ENCODE measurements at regions not wholly inside any gene's neighbourhood (a gene's known extent, or its start where the extent isn't known, plus 50 kb on each side); places are given as distances from the start of the nearest gene placed in this dataset.

- DNase-seq (no peak), ATAC-seq (ENCODE audit: low read depth) (no peak)
- Histone ChIP-seq H3K9me1 (ENCODE audit: insufficient read depth, low read length) (no peaks in the 10 kb centered on the region), H3K56ac (ENCODE audit: extremely low read depth, insufficient read depth, low read length) (no peak overlapping the region), H4K91ac (ENCODE audit: insufficient read depth, low read depth, low read length) (no peak overlapping the region), H3K9me3 (ENCODE audit: control insufficient read depth, insufficient read depth, low read length) (no peaks in the 10 kb centered on the region), H3K27me3 (ENCODE audit: control insufficient read depth, insufficient read depth, low read length) (peaks cover 12% of the 10 kb centered on the region), H3K4me3 (ENCODE audit: insufficient read depth, low read depth, low read length) (no peak overlapping the region), H4K5ac (ENCODE audit: low read depth, low read length) (no peak overlapping the region), H2AK5ac (ENCODE audit: low read depth, low read length) (no peak overlapping the region), H4K8ac (ENCODE audit: low read depth in 2 of 2, low read length in 2 of 2) (no peak overlapping the region), H3K14ac (replicated peaks; ENCODE audit: low read depth, low read length) (no peak overlapping the region), H3K4me2 (ENCODE audit: low read depth, low read length) (no peak overlapping the region), H3K4me1 (ENCODE audit: control insufficient read depth, insufficient read depth, low read length) (no peaks in the 10 kb centered on the region), H2BK15ac (ENCODE audit: low read depth, low read length) (no peak overlapping the region), H3K9ac (ENCODE audit: low read depth, low read length) (no peak overlapping the region), H2BK5ac (ENCODE audit: low read depth, low read length, poor library complexity, severe bottlenecking) (no peak overlapping the region), H3K36me3 (ENCODE audit: control insufficient read depth, insufficient read depth, low read length) (no peaks in the 10 kb centered on the region), H2BK20ac (ENCODE audit: low read depth, low read length) (no peak overlapping the region), H3K79me1 (ENCODE audit: low read depth in 1 of 2, low read length in 2 of 2) (no peaks in the 10 kb centered on the region), H3K23ac (ENCODE audit: low read depth, low read length) (no peak overlapping the region), H2AK9ac (replicated peaks; ENCODE audit: low read depth, low read length, poor library complexity) (no peak overlapping the region), H4K20me1 (ENCODE audit: insufficient read depth, low read length) (no peaks in the 10 kb centered on the region), H3K18ac (ENCODE audit: low read depth, low read length) (no peak overlapping the region), H3K4ac (ENCODE audit: low read depth, low read length) (no peak overlapping the region), H2AFZ (replicated peaks; ENCODE audit: low read length, poor library complexity) (no peak overlapping the region), H2BK120ac (ENCODE audit: low read depth, low read length) (no peak overlapping the region), H3K27ac (ENCODE audit: insufficient read depth, low read length) (no peak overlapping the region)
- no TSS peak for BruUV-seq (replicated peaks)
- ChIA-PET CTCF (no interaction called here), POLR2A (ENCODE audit: unreplicated experiment) (no interaction called here)
- intact Hi-C loops (cut with micrococcal nuclease), result no loop called here
- WGBS, 2 experiments (ENCODE audit: extremely low coverage in 2 of 2, insufficient read length in 1 of 2), result no CpG with 5 or more reads among the region's 2 CpGs
- in situ Hi-C loops (cut with MboI; ENCODE audit: low sequenced_read_pairs), result no loop called here
- no peak for TF ChIP-seq SMC3 (IDR thresholded peaks at IDR 0.05; ENCODE audit: low read depth, low read length)
- TF ChIP-seq RFX5 (IDR thresholded peaks at IDR 0.05; ENCODE audit: low read depth, low read length), result no peak
- TF ChIP-seq RCOR1 (IDR thresholded peaks at IDR 0.05; ENCODE audit: insufficient replicate concordance, low read length), result no peak
- TF ChIP-seq RAD21 (IDR thresholded peaks at IDR 0.05; ENCODE audit: low read length), result no peak
- no peak for TF ChIP-seq MXI1 (IDR thresholded peaks at IDR 0.05; ENCODE audit: borderline replicate concordance, low read depth, low read length)
- TF ChIP-seq USF2 (IDR thresholded peaks at IDR 0.05; ENCODE audit: low read depth, low read length), result no peak
- TF ChIP-seq NFE2L2 (IDR thresholded peaks at IDR 0.05; ENCODE audit: low read depth, low read length), result no peak
- no peak for TF ChIP-seq ELK1 (IDR thresholded peaks at IDR 0.05; ENCODE audit: borderline replicate concordance, low read depth, low read length)
- TF ChIP-seq POLR2A (IDR thresholded peaks at IDR 0.05; ENCODE audit: low read depth, low read length), result no peak
- no peak for TF ChIP-seq FOS (IDR thresholded peaks at IDR 0.05; ENCODE audit: low read depth, low read length)
- TF ChIP-seq CHD1 (IDR thresholded peaks at IDR 0.05; ENCODE audit: low read depth, low read length), result no peak
- TF ChIP-seq MAZ (IDR thresholded peaks at IDR 0.05; ENCODE audit: borderline replicate concordance, low read depth, low read length), result no peak
- no peak for TF ChIP-seq BHLHE40 (IDR thresholded peaks at IDR 0.05; ENCODE audit: low read depth, low read length)
- TF ChIP-seq MAFK (IDR thresholded peaks at IDR 0.05; ENCODE audit: low read depth, low read length), result no peak
- no peak for TF ChIP-seq CTCF (conservative IDR thresholded peaks at IDR 0.05; ENCODE audit: low read depth, low read length)
- TF ChIP-seq CEBPB (IDR thresholded peaks at IDR 0.05; ENCODE audit: low read depth, low read length), result no peak
- dilution Hi-C loops (cut with HindIII; ENCODE audit: low sequenced_read_pairs, unreplicated experiment), result no loop called here
Measured at GRCh38 chr3:127403795-127404194, 115.9 kb upstream of the PRR20G start.

Measured in IMR-90 (cell line).